DND-41 (cell line): ENCODE measurements at regions not wholly inside any gene's neighbourhood (a gene's known extent, or its start where the extent isn't known, plus 50 kb on each side); places are given as distances from the start of the nearest gene placed in this dataset.
A peak's percentile ranks its signal among the peaks of the same experiment; 100 is the strongest.

Experiments used
- ATAC-seq: fragments of 200-7000 bp; cut with Tn5 transposase; 3 replicates; pipeline ENCODE4 v1.9.1; 2021; ENCODE audit warnings: low read depth; ENCODE audit not compliant: insufficient read depth
- DNase-seq: peaks from one replicate; pipeline ENCODE4 v3.0.0-alpha.2; 2020
- H2AFZ ChIP-seq: 2 replicates; pipeline ENCODE4 v1.6.0; 2012; ENCODE audit warnings: low read depth, low read length
- H3K27ac ChIP-seq: 2 replicates; pipeline ENCODE4 v1.5.1; 2012; ENCODE audit warnings: low read length, inconsistent platforms
- H3K27me3 ChIP-seq: fragments of 200-600 bp; sonication (generic); 2 replicates; pipeline ENCODE4 v1.6.0; 2012; ENCODE audit warnings: low read length, mild to moderate bottlenecking, inconsistent platforms; ENCODE audit not compliant: insufficient read depth, poor library complexity
- H3K36me3 ChIP-seq: 2 replicates; pipeline ENCODE4 v1.5.1; 2012; ENCODE audit warnings: low read length, inconsistent platforms; ENCODE audit not compliant: insufficient read depth
- H3K4me1 ChIP-seq: 2 replicates; pipeline ENCODE4 v1.5.1; 2012; ENCODE audit warnings: mild to moderate bottlenecking, low read length; ENCODE audit not compliant: insufficient read depth
- H3K4me2 ChIP-seq: 2 replicates; pipeline ENCODE4 v1.6.0; 2012; ENCODE audit warnings: mild to moderate bottlenecking, moderate library complexity, low read length, inconsistent platforms; ENCODE audit not compliant: insufficient read depth
- H3K4me3 ChIP-seq, 2 experiments: fragments of 200-600 bp in 1 of 2; shearing (Covaris generic) in 1 of 2; 2 replicates each; pipeline ENCODE4 v1.5.1; 2012 to 2016; ENCODE audit warnings: inconsistent platforms in 2 of 2, low read length in 2 of 2, mild to moderate bottlenecking in 2 of 2, low read depth in 1 of 2, moderate library complexity in 1 of 2
- H3K79me2 ChIP-seq: 2 replicates; pipeline ENCODE4 v1.6.0; 2012; ENCODE audit warnings: low read length, inconsistent platforms; ENCODE audit not compliant: insufficient read depth
- H3K9ac ChIP-seq: 2 replicates; pipeline ENCODE4 v1.6.0; 2012; ENCODE audit warnings: low read depth, mild to moderate bottlenecking, inconsistent platforms, low read length, moderate library complexity
- H3K9me3 ChIP-seq: 2 replicates; pipeline ENCODE4 v1.5.1; 2012; ENCODE audit warnings: low read length, moderate library complexity, mild to moderate bottlenecking, inconsistent platforms; ENCODE audit not compliant: insufficient read depth, severe bottlenecking
- H4K20me1 ChIP-seq: 2 replicates; pipeline ENCODE4 v1.6.0; 2012; ENCODE audit warnings: low read length; ENCODE audit not compliant: insufficient read depth
- CTCF ChIP-seq: IDR thresholded peaks from 2 replicates; pipeline ENCODE4 v1.5.1; 2012; ENCODE audit warnings: borderline replicate concordance, low read length, moderate library complexity, mild to moderate bottlenecking; ENCODE audit not compliant: poor library complexity, severe bottlenecking; ENCODE audit errors: extremely low read depth
- EZH2 ChIP-seq: IDR thresholded peaks from 3 replicates; pipeline ENCODE4 v1.6.1; 2012; ENCODE audit warnings: borderline replicate concordance, low read depth, mild to moderate bottlenecking, moderate library complexity, low read length, inconsistent platforms; ENCODE audit not compliant: severe bottlenecking

GRCh38 chr4:34279011-34279410, 1965.3 kb downstream of the ARAP2 start:
- no peaks in the 10 kb centered on the region for H3K36me3 ChIP-seq
- no peak for ATAC-seq
- H3K4me2 ChIP-seq: no peak overlapping the region
- H3K79me2 ChIP-seq: no peaks in the 10 kb centered on the region
- no peaks in the 10 kb centered on the region for H4K20me1 ChIP-seq
- DNase-seq: no peak
- no peak overlapping the region for H3K9ac ChIP-seq
- H3K4me1 ChIP-seq: no peaks in the 10 kb centered on the region
- TF ChIP-seq CTCF: no peak
- TF ChIP-seq EZH2: no peak
- H3K4me3 ChIP-seq: no peak overlapping the region
- H3K9me3 ChIP-seq: no peaks in the 10 kb centered on the region
- H2AFZ ChIP-seq: no peak overlapping the region
- no peak overlapping the region for H3K27ac ChIP-seq
- no peaks in the 10 kb centered on the region for H3K27me3 ChIP-seq

- DNase-seq: no peak
- Histone ChIP-seq H3K4me2 (no peak overlapping the region), H4K20me1 (no peaks in the 10 kb centered on the region), H3K27me3 (no peaks in the 10 kb centered on the region), H3K9ac (no peak overlapping the region), H3K27ac (no peak overlapping the region), H2AFZ (no peak overlapping the region), H3K79me2 (no peaks in the 10 kb centered on the region), H3K9me3 (no peaks in the 10 kb centered on the region), H3K4me1 (no peaks in the 10 kb centered on the region), H3K36me3 (no peaks in the 10 kb centered on the region), H3K4me3 (no peak overlapping the region)
- no peak for ATAC-seq
- no peak for TF ChIP-seq CTCF
- no peak for TF ChIP-seq EZH2
Observed at GRCh38 chr4:34280131-34280530, 1964.2 kb downstream of the ARAP2 start.

GRCh38 chr4:34281826-34282225, 1962.5 kb downstream of the ARAP2 start:
- Histone ChIP-seq H3K27ac (no peak overlapping the region), H3K79me2 (no peaks in the 10 kb centered on the region), H3K9me3 (no peaks in the 10 kb centered on the region), H3K9ac (no peak overlapping the region), H3K4me2 (no peak overlapping the region), H3K4me3 (no peak overlapping the region), H2AFZ (no peak overlapping the region), H3K36me3 (no peaks in the 10 kb centered on the region), H3K4me1 (no peaks in the 10 kb centered on the region), H3K27me3 (no peaks in the 10 kb centered on the region), H4K20me1 (no peaks in the 10 kb centered on the region)
- no peak for DNase-seq
- TF ChIP-seq EZH2: no peak
- TF ChIP-seq CTCF: no peak
- peak; percentile 24; the same call in 1 of the 3 replicates for ATAC-seq

- Histone ChIP-seq H3K4me1 (no peaks in the 10 kb centered on the region), H3K27ac (no peak overlapping the region), H2AFZ (no peak overlapping the region), H3K4me2 (no peak overlapping the region), H3K79me2 (no peaks in the 10 kb centered on the region), H3K9me3 (no peaks in the 10 kb centered on the region), H3K9ac (no peak overlapping the region), H3K4me3 (no peak overlapping the region), H4K20me1 (no peaks in the 10 kb centered on the region), H3K27me3 (no peaks in the 10 kb centered on the region), H3K36me3 (no peaks in the 10 kb centered on the region)
- no peak for TF ChIP-seq EZH2
- TF ChIP-seq CTCF: no peak
- ATAC-seq (no peak), DNase-seq (no peak)
Observed at GRCh38 chr4:34289489-34289888, 1954.8 kb downstream of the ARAP2 start.
